HG02840 (cell line): ENCODE measurements at regions not wholly inside any gene's neighbourhood (a gene's known extent, or its start where the extent isn't known, plus 50 kb on each side); places are given as distances from the start of the nearest gene placed in this dataset.
"Not testable (repeated sequence)": the region's sequence is repeated elsewhere in the genome, so short reads cannot be mapped to it uniquely, and the experiment has no call there.

Experiments
- ATAC-seq: cut with Tn5 transposase; IDR thresholded peaks from one replicate; pipeline ENCODE4 v1.9.1; 2021; ENCODE audit warnings: mild to moderate bottlenecking, moderate library complexity, moderate number of reproducible peaks; ENCODE audit not compliant: unreplicated experiment, low FRiP score

- no peak for ATAC-seq
Observed at GRCh38 chr13:65965501-65965900, 1264.6 kb downstream of the PCDH9 start.

GRCh38 chr13:65964672-65965071 is 1265.5 kb downstream of the PCDH9 start:
- no peak for ATAC-seq

- no peak for ATAC-seq
Observed at GRCh38 chr13:65959305-65959704, 1270.8 kb downstream of the PCDH9 start.

GRCh38 chr13:65946387-65946786 is 1283.7 kb downstream of the PCDH9 start:
- no peak for ATAC-seq

- no peak for ATAC-seq
Observed at GRCh38 chr13:65943708-65944107, 1286.4 kb downstream of the PCDH9 start.

- no peak for ATAC-seq
Observed at GRCh38 chr13:65943024-65943423, 1287.1 kb downstream of the PCDH9 start.

GRCh38 chr13:65940720-65941119 is 1289.4 kb downstream of the PCDH9 start:
- no peak for ATAC-seq

GRCh38 chr13:65937251-65937650 is 1292.9 kb downstream of the PCDH9 start:
- ATAC-seq: no peak

GRCh38 chr13:65936249-65936648 is 1293.9 kb downstream of the PCDH9 start:
- ATAC-seq: no peak

- no peak for ATAC-seq
Observed at GRCh38 chr13:65932587-65933239, 1297.4 kb downstream of the PCDH9 start.

GRCh38 chr13:65932013-65932412 is 1298.1 kb downstream of the PCDH9 start:
- no peak for ATAC-seq

GRCh38 chr13:65929436-65929835 is 1300.7 kb downstream of the PCDH9 start:
- ATAC-seq: no peak

GRCh38 chr13:65926750-65927171 is 1303.4 kb downstream of the PCDH9 start:
- no peak for ATAC-seq

GRCh38 chr13:65922846-65923245 is 1307.3 kb downstream of the PCDH9 start:
- ATAC-seq: not testable (repeated sequence)

- no peak for ATAC-seq
Observed at GRCh38 chr13:65921933-65922332, 1308.2 kb downstream of the PCDH9 start.

GRCh38 chr13:65917731-65918130 is 1312.4 kb downstream of the PCDH9 start:
- ATAC-seq: no peak

- no peak for ATAC-seq
Observed at GRCh38 chr13:65915195-65915594, 1314.9 kb downstream of the PCDH9 start.

GRCh38 chr13:65914716-65915115 is 1315.4 kb downstream of the PCDH9 start:
- no peak for ATAC-seq

GRCh38 chr13:65913173-65913572 is 1317.0 kb downstream of the PCDH9 start:
- ATAC-seq: no peak

GRCh38 chr13:65912516-65912915 is 1317.6 kb downstream of the PCDH9 start:
- ATAC-seq: no peak

- ATAC-seq: no peak
Observed at GRCh38 chr13:65911546-65912193, 1318.5 kb downstream of the PCDH9 start.

GRCh38 chr13:65909501-65909900 is 1320.6 kb downstream of the PCDH9 start:
- ATAC-seq: no peak
